ENCODE measurements at regions not wholly inside any gene's neighbourhood (a gene's known extent, or its start where the extent isn't known, plus 50 kb on each side); places are given as distances from the start of the nearest gene placed in this dataset.

GRCh38 chr2:221848286-221848685, 276.2 kb upstream of the EPHA4 start:
- Histone ChIP-seq H3K4me1 (no peaks in the 10 kb centered on the region), H3K4me3 (no peak overlapping the region), H3K27ac (no peak overlapping the region), H3K36me3 (ENCODE audit: insufficient read depth in 1 of 2, low read depth in 1 of 2) (no peaks in the 10 kb centered on the region), H3K9me3 (no peaks in the 10 kb centered on the region), H3K27me3 (ENCODE audit: insufficient read depth in 3 of 3, low read length in 2 of 3) (no peaks in the 10 kb centered on the region)
- ATAC-seq (no peak), DNase-seq (no peak)
- WGBS, 3 donors = 86 to 91% (median 89%) methylated on average over 4 of the region's 4 CpGs
- intact Hi-C loops (cut with DNase I) = no loop called here
- no peak for TF ChIP-seq CTCF (IDR thresholded peaks at IDR 0.05)

GRCh38 chr2:221845021-221845365, 272.9 kb upstream of the EPHA4 start:
- Histone ChIP-seq H3K4me1 (no peaks in the 10 kb centered on the region), H3K9me3 (no peaks in the 10 kb centered on the region), H3K4me3 (no peak overlapping the region), H3K27me3 (ENCODE audit: insufficient read depth in 3 of 3, low read length in 2 of 3) (no peaks in the 10 kb centered on the region), H3K27ac (no peak overlapping the region), H3K36me3 (ENCODE audit: insufficient read depth in 1 of 2, low read depth in 1 of 2) (no peaks in the 10 kb centered on the region)
- intact Hi-C loops (cut with DNase I) = no loop called here
- no peak for DNase-seq
- no peak for ATAC-seq
- WGBS, 3 donors = 53 to 72% (median 69%) methylated on average over 2 of the region's 2 CpGs
- TF ChIP-seq CTCF (IDR thresholded peaks at IDR 0.05) = no peak

- Histone ChIP-seq H3K36me3 (ENCODE audit: insufficient read depth in 1 of 2, low read depth in 1 of 2) (no peaks in the 10 kb centered on the region), H3K4me3 (no peak overlapping the region), H3K27ac (no peak overlapping the region), H3K27me3 (ENCODE audit: insufficient read depth in 3 of 3, low read length in 2 of 3) (no peaks in the 10 kb centered on the region), H3K4me1 (no peaks in the 10 kb centered on the region), H3K9me3 (no peaks in the 10 kb centered on the region)
- ATAC-seq = no peak
- intact Hi-C loops (cut with DNase I) = no loop called here
- 13 to 25% (median 13%) methylated on average over 2 of the region's 2 CpGs for WGBS, 3 donors
- no peak for DNase-seq
- no peak for TF ChIP-seq CTCF (IDR thresholded peaks at IDR 0.05)
These were observed 272.3 kb upstream of the EPHA4 start for GRCh38 chr2:221844212-221845020.

- Histone ChIP-seq H3K4me1 (no peaks in the 10 kb centered on the region), H3K27me3 (ENCODE audit: insufficient read depth in 3 of 3, low read length in 2 of 3) (no peaks in the 10 kb centered on the region), H3K36me3 (ENCODE audit: insufficient read depth in 1 of 2, low read depth in 1 of 2) (no peaks in the 10 kb centered on the region), H3K4me3 (no peak overlapping the region), H3K27ac (no peak overlapping the region), H3K9me3 (no peaks in the 10 kb centered on the region)
- no peak for ATAC-seq
- no peak for DNase-seq
- intact Hi-C loops (cut with DNase I) = no loop called here
- WGBS, 3 donors = 33 to 48% (median 37%) methylated on average over 3 of the region's 3 CpGs
- no peak for TF ChIP-seq CTCF (IDR thresholded peaks at IDR 0.05)
These were observed 264.0 kb upstream of the EPHA4 start for GRCh38 chr2:221836095-221836494.

- no peaks in the 10 kb centered on the region for H3K36me3 ChIP-seq (ENCODE audit: insufficient read depth in 1 of 2, low read depth in 1 of 2)
- no peak for TF ChIP-seq CTCF (IDR thresholded peaks at IDR 0.05)
- no peak overlapping the region for H3K27ac ChIP-seq
- DNase-seq (no peak), ATAC-seq (no peak)
- no peaks in the 10 kb centered on the region for H3K27me3 ChIP-seq (ENCODE audit: insufficient read depth in 3 of 3, low read length in 2 of 3)
- 42 to 44% (median 43%) methylated on average over 2 of the region's 2 CpGs for WGBS, 3 donors
- no peaks in the 10 kb centered on the region for H3K9me3 ChIP-seq
- no peak overlapping the region for H3K4me3 ChIP-seq
- intact Hi-C loops (cut with DNase I) = no loop called here
- H3K4me1 ChIP-seq = no peaks in the 10 kb centered on the region
These were observed 261.9 kb upstream of the EPHA4 start for GRCh38 chr2:221833966-221834365.

Measured in psoas muscle (tissue), 7 donors.